Keratinocyte (primary cell): ENCODE measurements at regions not wholly inside any gene's neighbourhood (a gene's known extent, or its start where the extent isn't known, plus 50 kb on each side); places are given as distances from the start of the nearest gene placed in this dataset.

ENCODE experiments used
- CTCF ChIP-seq, 3 experiments: IDR thresholded peaks in 1 of 3; conservative IDR thresholded peaks in 1 of 3; optimal IDR thresholded peaks in 1 of 3; 2 replicates in 2 of 3; 3 replicates in 1 of 3; pipeline versions ENCODE3 to v1.5.1; 2011; ENCODE audit warnings: low read length in 3 of 3, mild to moderate bottlenecking in 3 of 3, moderate library complexity in 2 of 3, control low read depth in 1 of 3, inconsistent platforms in 1 of 3; ENCODE audit not compliant: insufficient read depth in 2 of 3; ENCODE audit errors: extremely low read depth in 1 of 3
- EZH2 ChIP-seq: IDR thresholded peaks from one replicate; pipeline ENCODE4 v1.6.1; 2012; ENCODE audit warnings: inconsistent platforms, mild to moderate bottlenecking, low read length, moderate library complexity

GRCh38 chr18:60746491-60746890, 373.9 kb upstream of the MC4R start:
- TF ChIP-seq CTCF (optimal IDR thresholded peaks at IDR 0.05 in 1 of 3, IDR thresholded peaks at IDR 0.05 in 1 of 3, conservative IDR thresholded peaks at IDR 0.05 in 1 of 3; ENCODE audit: extremely low read depth in 1 of 3, insufficient read depth in 2 of 3, low read length in 3 of 3) (no peak), EZH2 (no peak)
